NB4 (cell line): ENCODE measurements at regions not wholly inside any gene's neighbourhood (a gene's known extent, or its start where the extent isn't known, plus 50 kb on each side); places are given as distances from the start of the nearest gene placed in this dataset.

Experiments
- DNase-seq: peaks from one replicate; pipeline ENCODE4 v3.0.0; 2010; ENCODE audit warnings: low read depth
- H3K4me3 ChIP-seq: one replicate; pipeline ENCODE4 v1.5.1; 2011; ENCODE audit warnings: mild to moderate bottlenecking, low read depth, low read length, moderate library complexity
- CTCF ChIP-seq: IDR thresholded peaks from one replicate; pipeline ENCODE4 v1.5.1; 2012; ENCODE audit warnings: low read depth, low read length
- MYC ChIP-seq: IDR thresholded peaks from 2 replicates; pipeline ENCODE4 v1.6.1; 2011; ENCODE audit warnings: low read depth, low read length
- POLR2A ChIP-seq: IDR thresholded peaks from 2 replicates; pipeline ENCODE4 v1.6.1; 2011; ENCODE audit warnings: mild to moderate bottlenecking; ENCODE audit not compliant: insufficient read length; ENCODE audit errors: extremely low read depth
- TF ChIP-seq, protein P1 (sequence below): IDR thresholded peaks from 2 replicates; pipeline ENCODE4 v1.6.1; 2011; ENCODE audit warnings: low read depth, low read length

DNA sequence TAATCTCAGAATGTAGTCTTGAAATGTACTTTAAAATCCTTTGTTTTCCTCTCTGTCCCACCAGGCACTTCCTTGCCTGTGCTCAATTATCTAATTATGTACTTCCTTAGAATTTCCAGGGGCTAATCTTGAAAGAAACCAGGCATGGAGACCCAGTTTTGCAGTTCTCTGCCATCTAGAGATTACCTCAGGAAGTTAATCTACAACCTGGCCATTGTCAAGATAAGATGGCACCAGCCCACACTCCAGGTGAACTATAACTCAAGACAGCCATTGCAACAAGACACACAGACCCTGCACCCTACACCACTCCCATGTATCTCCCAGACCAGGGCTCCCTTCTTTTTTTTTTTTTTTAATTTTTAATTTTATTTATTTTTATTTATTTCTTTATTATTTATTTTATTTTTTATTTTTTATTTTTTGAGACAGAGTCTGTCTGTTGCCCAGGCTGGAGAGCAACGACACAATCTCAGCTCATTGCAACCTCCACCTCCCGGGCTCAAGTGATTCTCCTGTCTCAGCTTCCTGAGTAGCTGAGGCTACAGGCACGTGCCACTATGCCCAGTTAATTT lies 85.9 kb upstream of the TRIM24 start:
- H3K4me3 ChIP-seq = no peak overlapping the region
- TF ChIP-seq, protein P1, sequence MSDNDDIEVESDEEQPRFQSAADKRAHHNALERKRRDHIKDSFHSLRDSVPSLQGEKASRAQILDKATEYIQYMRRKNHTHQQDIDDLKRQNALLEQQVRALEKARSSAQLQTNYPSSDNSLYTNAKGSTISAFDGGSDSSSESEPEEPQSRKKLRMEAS = no peak
- no peak for TF ChIP-seq CTCF
- no peak for TF ChIP-seq MYC
- no peak for TF ChIP-seq POLR2A
- no peak for DNase-seq

- DNase-seq = no peak
- TF ChIP-seq CTCF (no peak), MYC (no peak), POLR2A (no peak)
- TF ChIP-seq, protein P1 = no peak
These were observed 82.8 kb upstream of the TRIM24 start for GRCh38 chr7:138377306-138377705.

DNA sequence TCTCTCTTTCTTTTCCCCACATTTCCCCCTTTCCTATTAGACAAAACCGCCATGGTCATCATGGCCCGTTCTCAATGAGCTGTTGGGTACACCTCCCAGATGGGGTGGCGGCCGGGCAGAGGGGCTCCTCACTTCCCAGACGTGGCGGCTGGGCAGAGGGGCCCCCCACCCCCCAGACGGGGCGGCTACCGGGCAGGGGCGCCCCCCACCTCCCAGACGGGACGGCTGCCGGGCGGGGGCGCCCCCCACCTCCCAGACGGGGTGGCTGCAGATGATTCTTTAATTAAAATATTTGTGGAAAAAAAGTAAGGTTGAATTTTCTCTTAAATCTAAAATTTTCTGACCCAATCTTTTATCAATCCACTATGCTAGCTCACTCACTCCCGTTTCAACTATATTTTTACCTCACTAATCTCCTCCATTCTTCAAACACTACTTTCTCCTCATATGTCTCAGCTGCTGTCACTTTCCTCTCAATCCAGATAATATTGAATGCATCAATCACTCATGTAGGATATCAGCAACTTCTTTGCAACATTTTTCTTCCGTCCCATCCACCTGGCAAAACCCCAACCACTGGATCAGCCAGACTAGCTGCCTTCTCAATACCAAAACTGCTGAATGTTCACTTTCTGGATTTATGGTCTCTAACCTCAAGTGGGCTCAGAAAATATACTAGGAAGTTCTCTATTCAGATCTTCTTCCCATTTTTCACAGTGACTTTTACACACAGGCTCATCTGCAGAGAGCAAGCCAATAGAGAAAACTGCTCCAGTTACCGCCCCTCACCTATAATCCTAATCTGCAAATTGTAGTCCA lies 81.1 kb upstream of the TRIM24 start:
- TF ChIP-seq POLR2A (no peak), CTCF (no peak), MYC (no peak)
- TF ChIP-seq, protein P1 = no peak
- no peak for DNase-seq
- H3K4me3 ChIP-seq = no peak overlapping the region

More at GRCh38 chr7:138377306-138377705, 82.8 kb upstream of the TRIM24 start:
- no peak overlapping the region for H3K4me3 ChIP-seq

GRCh38 chr7:138382862-138383565 lies 77.0 kb upstream of the TRIM24 start:
- TF ChIP-seq POLR2A = no peak
- TF ChIP-seq, protein P1 = no peak
- TF ChIP-seq MYC = no peak
- TF ChIP-seq CTCF = no peak
- H3K4me3 ChIP-seq = no peak overlapping the region
- no peak for DNase-seq

- no peak for DNase-seq
- H3K4me3 ChIP-seq = no peak overlapping the region
These were observed 73.2 kb upstream of the TRIM24 start for GRCh38 chr7:138386821-138387220.

More at GRCh38 chr7:138386821-138387220, 73.2 kb upstream of the TRIM24 start:
- TF ChIP-seq, protein P1 = no peak
- TF ChIP-seq CTCF = no peak
- TF ChIP-seq MYC = no peak
